Spleen (tissue), 11 donors: ENCODE measurements at regions not wholly inside any gene's neighbourhood (a gene's known extent, or its start where the extent isn't known, plus 50 kb on each side); places are given as distances from the start of the nearest gene placed in this dataset.

Experiments
- DNase-seq: peaks from one replicate; pipeline ENCODE4 v3.0.0-alpha.2; 2020
- H3K27ac ChIP-seq, 8 donors: fragments of 200-600 bp; sonication (generic) in 7 of 8; 1 replicate in 4 of 8; 2 replicates in 4 of 8; pipeline versions ENCODE4 v1.5.0 to v1.8.0; 2016 to 2021; ENCODE audit warnings: inconsistent platforms in 4 of 8, mild to moderate bottlenecking in 4 of 8, moderate library complexity in 1 of 8
- H3K27me3 ChIP-seq, 7 donors: fragments of 200-600 bp; sonication (generic) in 6 of 7; replicated peaks in 1 of 7; 1 replicate in 4 of 7; 2 replicates in 3 of 7; pipeline versions ENCODE4 v1.5.0 to v1.8.0; 2016 to 2021; ENCODE audit warnings: inconsistent platforms in 3 of 7, mild to moderate bottlenecking in 1 of 7
- H3K36me3 ChIP-seq, 6 donors: fragments of 200-600 bp; sonication (generic) in 5 of 6; 1 replicate in 4 of 6; 2 replicates in 2 of 6; pipeline versions ENCODE4 v1.5.0 to v1.8.0; 2016 to 2021; ENCODE audit warnings: inconsistent platforms in 2 of 6
- H3K4me1 ChIP-seq, 6 donors: fragments of 200-600 bp; sonication (generic) in 5 of 6; 1 replicate in 3 of 6; 2 replicates in 3 of 6; pipeline versions ENCODE4 v1.5.0 to v1.8.0; 2016 to 2021; ENCODE audit warnings: inconsistent platforms in 3 of 6
- H3K4me3 ChIP-seq, 8 donors: fragments of 200-600 bp; sonication (generic) in 7 of 8; 1 replicate in 4 of 8; 2 replicates in 4 of 8; pipeline versions ENCODE4 v1.5.0 to v1.8.0; 2016 to 2021; ENCODE audit warnings: inconsistent platforms in 4 of 8, mild to moderate bottlenecking in 4 of 8, moderate library complexity in 2 of 8
- H3K9me3 ChIP-seq, 8 donors: fragments of 200-600 bp; sonication (generic) in 7 of 8; 1 replicate in 4 of 8; 2 replicates in 4 of 8; pipeline versions ENCODE4 v1.5.0 to v1.8.0; 2016 to 2021; ENCODE audit warnings: inconsistent platforms in 4 of 8
- POLR2A ChIP-seq, 3 donors: fragments of 450-650 bp; IDR thresholded peaks; one replicate each; pipeline ENCODE4 v1.5.1; 2017; ENCODE audit warnings: antibody characterized with exemption in 3 of 3, mild to moderate bottlenecking in 1 of 3
- POLR2AphosphoS5 ChIP-seq, 3 donors: sonication (generic); formaldehyde crosslinking; IDR thresholded peaks; one replicate each; pipeline ENCODE4 v1.5.1; 2017; ENCODE audit warnings: antibody characterized with exemption in 3 of 3
- WGBS, 5 donors: extraction: QIAGEN DNeasy Blood & Tissue Kit in 3 of 5; methylation state at CpG; one replicate each; pipeline versions ENCODE4 v1.1.5 to v1.1.7; 2013 to 2018; 5-methylcytosine and 5-hydroxymethylcytosine counted together
- intact Hi-C: fragments of 100-400 bp; cut with DNase I; formaldehyde crosslinking; loops from one replicate; pipeline ENCODE4 v1.15.0; 2023; ENCODE audit warnings: low total_unique reads
- TF ChIP-seq, protein P1 (sequence below), 11 experiments: fragments of 200-600 bp in 7 of 11; fragments of 450-650 bp in 4 of 11; sonication (generic) in 4 of 11; IDR thresholded peaks in 8 of 11; conservative IDR thresholded peaks in 3 of 11; 1 replicate in 7 of 11; 2 replicates in 4 of 11; pipeline versions ENCODE4 v1.4.0 to v1.8.0; 2016 to 2021; ENCODE audit warnings: antibody characterized with exemption in 11 of 11, inconsistent platforms in 4 of 11, mild to moderate bottlenecking in 1 of 11
- donor health status: healthy with polysubstance abuse.
- donor health status: DM: no; HTN: no; CAD: no; lungs with moderate emphysema.
- donor health status: DM: no; HTN: no; CAD: no.
- donor health status: Bipolar disorder and iron deficiency.
- donor health status: healthy.
- donor health status: DM: no; HTN: no; CAD: no.
- donor health status: DM: yes; HTN: yes; CAD: no.

DNA sequence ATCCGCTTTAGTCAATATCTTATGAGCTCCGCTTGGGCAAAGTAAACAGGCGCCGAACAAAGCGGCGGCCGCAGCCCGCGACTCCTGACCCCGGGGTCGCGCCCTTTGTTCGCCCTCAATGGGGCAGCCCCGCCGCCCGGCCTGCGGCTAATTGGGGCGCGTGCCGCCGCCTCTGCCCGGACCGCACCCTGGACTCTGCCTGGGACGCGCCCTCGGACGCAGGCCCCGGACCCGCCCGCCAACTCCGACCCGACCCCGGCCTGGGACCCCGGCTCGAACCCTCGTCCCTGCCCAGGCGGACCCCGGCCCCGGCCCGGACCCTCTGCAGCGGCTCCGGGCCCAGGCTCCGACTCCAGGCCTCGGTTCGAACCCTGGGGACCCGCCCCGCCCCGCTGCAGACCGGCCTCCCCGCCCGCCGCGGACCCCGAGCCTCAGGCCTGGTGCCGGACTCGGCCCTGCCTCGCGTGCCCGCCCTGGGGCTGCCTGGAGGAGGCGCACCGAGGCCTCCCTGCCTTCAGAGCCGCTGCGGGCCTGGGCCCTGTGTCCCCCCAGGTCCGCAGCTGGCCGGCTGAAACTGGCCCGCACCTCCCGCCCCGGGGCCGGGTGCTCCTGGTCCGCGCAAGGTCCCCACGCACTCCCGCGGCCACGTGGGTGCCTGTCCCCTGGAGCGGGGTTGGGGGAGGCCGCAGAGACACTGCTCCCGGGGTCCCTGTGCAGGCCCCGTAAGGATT lies 84.7 kb upstream of the WNT7B start:
- Histone ChIP-seq H3K4me1 (peaks cover 17 to 100% (median 88%) of the 10 kb centered on the region in 6 donors), H3K27me3 (no peaks in the 10 kb centered on the region), H3K9me3 (no peaks in the 10 kb centered on the region), H3K4me3 (peak overlapping the region in 2 of 8 donors; percentile 17 to 24), H3K27ac (peak overlapping the region in 7 of 8 donors; percentile 36 to 99 (median 98)), H3K36me3 (peaks cover 0 to 34% (median 0%) of the 10 kb centered on the region in 6 donors)
- peak; percentile 77 for DNase-seq
- WGBS, 5 donors = 64 to 85% (median 79%) methylated on average over 44 to 79 of the region's 79 CpGs
- TF ChIP-seq, protein P1, sequence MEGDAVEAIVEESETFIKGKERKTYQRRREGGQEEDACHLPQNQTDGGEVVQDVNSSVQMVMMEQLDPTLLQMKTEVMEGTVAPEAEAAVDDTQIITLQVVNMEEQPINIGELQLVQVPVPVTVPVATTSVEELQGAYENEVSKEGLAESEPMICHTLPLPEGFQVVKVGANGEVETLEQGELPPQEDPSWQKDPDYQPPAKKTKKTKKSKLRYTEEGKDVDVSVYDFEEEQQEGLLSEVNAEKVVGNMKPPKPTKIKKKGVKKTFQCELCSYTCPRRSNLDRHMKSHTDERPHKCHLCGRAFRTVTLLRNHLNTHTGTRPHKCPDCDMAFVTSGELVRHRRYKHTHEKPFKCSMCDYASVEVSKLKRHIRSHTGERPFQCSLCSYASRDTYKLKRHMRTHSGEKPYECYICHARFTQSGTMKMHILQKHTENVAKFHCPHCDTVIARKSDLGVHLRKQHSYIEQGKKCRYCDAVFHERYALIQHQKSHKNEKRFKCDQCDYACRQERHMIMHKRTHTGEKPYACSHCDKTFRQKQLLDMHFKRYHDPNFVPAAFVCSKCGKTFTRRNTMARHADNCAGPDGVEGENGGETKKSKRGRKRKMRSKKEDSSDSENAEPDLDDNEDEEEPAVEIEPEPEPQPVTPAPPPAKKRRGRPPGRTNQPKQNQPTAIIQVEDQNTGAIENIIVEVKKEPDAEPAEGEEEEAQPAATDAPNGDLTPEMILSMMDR (IDR thresholded peaks at IDR 0.05 in 8 of 11, conservative IDR thresholded peaks at IDR 0.05 in 3 of 11) = no peak
- TF ChIP-seq POLR2AphosphoS5 (IDR thresholded peaks at IDR 0.05) = no peak
- no peak for TF ChIP-seq POLR2A (IDR thresholded peaks at IDR 0.05)
- intact Hi-C loops = no loop called here

DNA sequence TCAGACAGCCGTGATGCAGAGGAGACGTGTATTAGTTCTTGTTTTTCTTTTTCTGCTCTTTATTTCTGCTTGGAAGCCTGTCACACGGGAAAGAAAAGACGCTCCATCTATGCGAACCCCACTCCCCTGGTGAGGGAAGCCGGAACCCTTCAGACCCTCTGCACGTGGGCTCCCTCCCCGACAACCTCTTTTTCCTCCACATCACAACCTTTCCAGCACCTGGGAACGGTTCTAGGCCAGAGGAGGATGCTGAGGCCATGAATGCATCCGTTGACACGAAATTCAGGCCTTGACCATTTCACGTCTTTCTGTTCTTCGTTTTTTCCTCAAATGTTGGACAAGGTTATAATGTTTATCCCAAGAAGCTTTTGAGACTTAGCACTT lies 85.3 kb upstream of the WNT7B start:
- DNase-seq = no peak
- H3K4me1 ChIP-seq = peaks cover 13 to 100% (median 88%) of the 10 kb centered on the region in 6 donors
- no peak for TF ChIP-seq POLR2A (IDR thresholded peaks at IDR 0.05)
- TF ChIP-seq, protein P1 (IDR thresholded peaks at IDR 0.05 in 8 of 11, conservative IDR thresholded peaks at IDR 0.05 in 3 of 11) = no peak
- no peak for TF ChIP-seq POLR2AphosphoS5 (IDR thresholded peaks at IDR 0.05)
- peak overlapping the region in 7 of 8 donors; percentile 36 to 99 (median 98) for H3K27ac ChIP-seq
- H3K27me3 ChIP-seq = no peaks in the 10 kb centered on the region
- no peak overlapping the region for H3K4me3 ChIP-seq
- intact Hi-C loops = no loop called here
- peaks cover 0 to 32% (median 0%) of the 10 kb centered on the region in 6 donors for H3K36me3 ChIP-seq
- H3K9me3 ChIP-seq = no peaks in the 10 kb centered on the region
- 77 to 88% (median 85%) methylated on average over 13 of the region's 13 CpGs for WGBS, 5 donors

DNA sequence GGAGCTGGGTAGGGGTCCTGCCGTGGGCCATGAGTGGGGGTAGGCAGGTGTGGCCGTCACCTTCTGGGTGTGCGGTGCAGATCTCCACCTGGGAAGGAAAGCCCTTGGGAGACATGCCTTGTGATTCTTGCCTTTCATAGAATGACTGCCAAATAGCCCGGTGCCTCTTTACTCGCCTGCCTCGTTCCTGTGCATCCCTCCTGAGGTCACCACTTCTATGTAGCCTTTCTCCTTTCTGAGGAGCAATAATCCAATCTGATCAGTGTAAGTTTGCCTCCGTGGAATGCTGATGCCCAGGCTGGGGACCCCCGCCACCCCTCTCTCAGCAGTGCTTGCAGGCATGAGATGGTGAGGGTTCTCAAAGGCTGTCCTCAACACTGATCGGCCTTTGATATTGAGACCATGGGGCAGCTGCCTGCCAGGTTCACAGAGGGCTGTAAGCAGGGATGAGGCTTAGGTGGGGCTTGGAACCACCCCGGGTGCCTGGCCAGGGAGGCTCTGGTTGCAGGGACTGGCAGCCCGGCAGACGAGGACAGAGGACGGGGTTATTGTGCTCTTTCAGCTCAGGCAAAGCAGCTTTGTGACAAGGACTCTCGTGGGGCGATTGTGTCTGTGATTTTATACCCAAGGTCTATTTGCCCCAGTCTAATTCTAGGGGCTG lies 86.1 kb upstream of the WNT7B start:
- Histone ChIP-seq H3K4me1 (peaks cover 6 to 100% (median 87%) of the 10 kb centered on the region in 6 donors), H3K36me3 (peaks cover 0 to 31% (median 0%) of the 10 kb centered on the region in 6 donors), H3K27ac (peak overlapping the region in 7 of 8 donors; percentile 37 to 99 (median 98)), H3K9me3 (no peaks in the 10 kb centered on the region), H3K4me3 (no peak overlapping the region), H3K27me3 (no peaks in the 10 kb centered on the region)
- intact Hi-C loops = no loop called here
- TF ChIP-seq POLR2AphosphoS5 (IDR thresholded peaks at IDR 0.05) (no peak), POLR2A (IDR thresholded peaks at IDR 0.05) (no peak)
- TF ChIP-seq, protein P1 (IDR thresholded peaks at IDR 0.05 in 8 of 11, conservative IDR thresholded peaks at IDR 0.05 in 3 of 11) = no peak
- 79 to 93% (median 86%) methylated on average over 14 to 15 of the region's 15 CpGs for WGBS, 5 donors
- DNase-seq = peak; percentile 62

DNA sequence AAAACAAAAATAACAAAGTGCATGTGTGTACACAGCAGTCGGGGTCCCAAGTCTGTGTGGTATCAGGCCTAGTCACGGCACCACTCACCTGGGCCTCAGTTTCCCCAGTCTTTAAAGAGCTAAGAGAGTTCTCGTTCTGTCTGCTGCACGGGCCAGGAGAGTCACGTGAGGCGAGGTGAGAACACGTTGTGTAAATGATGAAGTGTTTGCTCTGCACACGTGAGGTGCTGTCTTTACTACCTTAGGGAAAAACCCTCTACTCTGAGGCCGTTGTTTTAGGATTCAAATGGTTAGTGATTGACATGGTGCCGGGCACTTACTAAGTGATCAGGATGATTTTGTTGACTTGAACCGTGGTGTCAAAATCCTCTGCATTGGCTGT lies 86.5 kb upstream of the PPARA start:
- peaks cover 3 to 100% (median 87%) of the 10 kb centered on the region in 6 donors for H3K4me1 ChIP-seq
- peak overlapping the region; percentile 84 to 99 (median 98) for H3K27ac ChIP-seq
- H3K27me3 ChIP-seq = no peaks in the 10 kb centered on the region
- 78 to 92% (median 87%) methylated on average over 11 of the region's 11 CpGs for WGBS, 5 donors
- H3K4me3 ChIP-seq = no peak overlapping the region
- peak; percentile 35 for DNase-seq
- no peaks in the 10 kb centered on the region for H3K9me3 ChIP-seq
- TF ChIP-seq POLR2A (IDR thresholded peaks at IDR 0.05) (no peak), POLR2AphosphoS5 (IDR thresholded peaks at IDR 0.05) (no peak)
- intact Hi-C loops = no loop called here
- peaks cover 0 to 27% (median 0%) of the 10 kb centered on the region in 6 donors for H3K36me3 ChIP-seq
